ENCODE measurements at regions not wholly inside any gene's neighbourhood (a gene's known extent, or its start where the extent isn't known, plus 50 kb on each side); places are given as distances from the start of the nearest gene placed in this dataset.

GRCh38 chr5:9919306-9920030, 289.3 kb upstream of the TAS2R1 start:
- no peak for DNase-seq

GRCh38 chr5:9905661-9906060, 275.5 kb upstream of the TAS2R1 start:
- no peak for DNase-seq

- DNase-seq, result peak; percentile 38
Measured at GRCh38 chr5:9903801-9904200, 273.6 kb upstream of the TAS2R1 start.

GRCh38 chr5:9898319-9898718, 268.2 kb upstream of the TAS2R1 start:
- DNase-seq, result no peak

- no peak for DNase-seq
Measured at GRCh38 chr5:9895302-9895645, 265.1 kb upstream of the TAS2R1 start.

GRCh38 chr5:9894571-9895301, 264.6 kb upstream of the TAS2R1 start:
- DNase-seq, result no peak

- DNase-seq, result no peak
Measured at GRCh38 chr5:9892696-9893095, 262.5 kb upstream of the TAS2R1 start.

- no peak for DNase-seq
Measured at GRCh38 chr5:9889511-9889910, 259.4 kb upstream of the TAS2R1 start.

GRCh38 chr5:9888501-9888901, 258.4 kb upstream of the TAS2R1 start:
- DNase-seq, result no peak

GRCh38 chr5:9885164-9885563, 255.0 kb upstream of the TAS2R1 start:
- no peak for DNase-seq

GRCh38 chr5:9878206-9878605, 248.1 kb upstream of the TAS2R1 start:
- peak; percentile 38 for DNase-seq

- DNase-seq, result no peak
Measured at GRCh38 chr5:9877488-9877887, 247.3 kb upstream of the TAS2R1 start.

GRCh38 chr5:9876451-9876850, 246.3 kb upstream of the TAS2R1 start:
- DNase-seq, result no peak

GRCh38 chr5:9869616-9870288, 239.6 kb upstream of the TAS2R1 start:
- no peak for DNase-seq

GRCh38 chr5:9865574-9865973, 235.4 kb upstream of the TAS2R1 start:
- DNase-seq, result no peak

GRCh38 chr5:9864791-9865190, 234.6 kb upstream of the TAS2R1 start:
- DNase-seq, result no peak

GRCh38 chr5:9863486-9863885, 233.3 kb upstream of the TAS2R1 start:
- DNase-seq, result no peak

- DNase-seq, result no peak
Measured at GRCh38 chr5:9861666-9862256, 231.6 kb upstream of the TAS2R1 start.

- DNase-seq, result no peak
Measured at GRCh38 chr5:9859808-9860207, 229.7 kb upstream of the TAS2R1 start.

- no peak for DNase-seq
Measured at GRCh38 chr5:9858043-9858442, 227.9 kb upstream of the TAS2R1 start.

- no peak for DNase-seq
Measured at GRCh38 chr5:9853309-9853708, 223.2 kb upstream of the TAS2R1 start.

- no peak for DNase-seq
Measured at GRCh38 chr5:9852671-9853070, 222.5 kb upstream of the TAS2R1 start.

GRCh38 chr5:9851458-9851857, 221.3 kb upstream of the TAS2R1 start:
- DNase-seq, result peak; percentile 33

- DNase-seq, result no peak
Measured at GRCh38 chr5:9850456-9850855, 220.3 kb upstream of the TAS2R1 start.

All from femur (tissue), 1 donor.